GM19035 (cell line): ENCODE measurements at regions not wholly inside any gene's neighbourhood (a gene's known extent, or its start where the extent isn't known, plus 50 kb on each side); places are given as distances from the start of the nearest gene placed in this dataset.
"Not testable (repeated sequence)": the region's sequence is repeated elsewhere in the genome, so short reads cannot be mapped to it uniquely, and the experiment has no call there.

Experiments
- ATAC-seq: cut with Tn5 transposase; IDR thresholded peaks from one replicate; pipeline ENCODE4 v1.9.1; 2021; ENCODE audit not compliant: unreplicated experiment

GRCh38 chr10:45243261-45243660, 72.1 kb downstream of the OR13A1 start:
- ATAC-seq = no peak

GRCh38 chr10:45246522-45246921, 68.9 kb downstream of the OR13A1 start:
- ATAC-seq = no peak

- ATAC-seq = peak; percentile 61
Observed at GRCh38 chr10:45249978-45250693, 65.3 kb downstream of the OR13A1 start.

- ATAC-seq = not testable (repeated sequence)
Observed at GRCh38 chr10:45250694-45251075, 64.7 kb downstream of the OR13A1 start.
